GM21737 (cell line): ENCODE measurements at regions not wholly inside any gene's neighbourhood (a gene's known extent, or its start where the extent isn't known, plus 50 kb on each side); places are given as distances from the start of the nearest gene placed in this dataset.
A peak's percentile ranks its signal among the peaks of the same experiment; 100 is the strongest.
"Not testable (repeated sequence)": the region's sequence is repeated elsewhere in the genome, so short reads cannot be mapped to it uniquely, and the experiment has no call there.

Source experiments
- ATAC-seq: cut with Tn5 transposase; IDR thresholded peaks from one replicate; pipeline ENCODE4 v1.9.1; 2021; ENCODE audit warnings: mild to moderate bottlenecking, moderate library complexity; ENCODE audit not compliant: unreplicated experiment

DNA sequence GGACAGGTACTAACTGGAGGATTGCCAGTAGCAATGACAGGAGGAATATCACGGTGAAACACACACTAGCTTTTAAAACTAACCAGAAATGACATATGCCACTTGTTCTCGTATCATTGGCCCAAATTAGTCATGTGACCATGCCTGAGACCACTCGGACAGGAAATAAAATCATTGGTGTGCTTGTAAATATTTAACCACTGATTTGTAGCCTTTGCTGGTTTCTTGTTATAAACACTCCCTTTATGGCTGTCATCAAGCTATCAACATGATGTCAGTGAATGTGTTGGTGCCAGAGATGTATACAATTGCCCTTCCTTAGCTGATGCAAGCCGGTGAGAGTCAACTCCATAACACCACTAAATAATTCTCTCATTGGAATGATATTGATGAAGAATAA lies 123.7 kb upstream of the ANKH start:
- no peak for ATAC-seq

DNA sequence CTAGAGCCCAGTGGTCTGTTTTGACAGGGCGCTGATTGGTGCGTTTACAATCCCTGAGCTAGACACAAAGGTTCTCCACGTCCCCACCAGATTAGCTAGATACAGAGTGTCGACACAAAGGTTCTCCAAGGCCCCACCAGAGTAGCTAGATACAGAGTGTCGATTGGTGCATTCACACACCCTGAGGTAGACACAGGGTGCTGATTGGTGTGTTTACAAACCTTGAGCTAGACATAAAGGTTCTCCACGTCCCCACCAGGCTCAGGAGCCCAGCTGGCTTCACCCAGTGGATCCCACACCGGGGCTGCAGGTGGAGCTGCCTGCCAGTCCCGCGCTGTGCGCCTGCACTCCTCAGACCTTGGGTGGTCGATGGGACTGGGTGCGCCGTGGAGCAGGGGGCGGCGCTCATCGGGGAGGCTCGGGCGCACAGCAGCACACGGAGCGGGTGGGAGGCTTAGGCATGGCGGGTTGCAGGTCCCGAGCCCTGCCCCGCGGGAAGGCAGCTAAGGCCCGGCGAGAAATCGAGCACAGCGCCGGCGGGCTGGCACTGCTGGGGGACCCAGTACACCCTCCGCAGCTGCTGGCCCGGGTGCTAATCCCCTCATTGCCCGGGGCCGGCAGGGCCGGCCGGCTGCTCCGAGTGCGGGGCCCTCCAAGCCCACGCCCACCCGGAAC lies 122.0 kb upstream of the ANKH start:
- ATAC-seq = not testable (repeated sequence)

DNA sequence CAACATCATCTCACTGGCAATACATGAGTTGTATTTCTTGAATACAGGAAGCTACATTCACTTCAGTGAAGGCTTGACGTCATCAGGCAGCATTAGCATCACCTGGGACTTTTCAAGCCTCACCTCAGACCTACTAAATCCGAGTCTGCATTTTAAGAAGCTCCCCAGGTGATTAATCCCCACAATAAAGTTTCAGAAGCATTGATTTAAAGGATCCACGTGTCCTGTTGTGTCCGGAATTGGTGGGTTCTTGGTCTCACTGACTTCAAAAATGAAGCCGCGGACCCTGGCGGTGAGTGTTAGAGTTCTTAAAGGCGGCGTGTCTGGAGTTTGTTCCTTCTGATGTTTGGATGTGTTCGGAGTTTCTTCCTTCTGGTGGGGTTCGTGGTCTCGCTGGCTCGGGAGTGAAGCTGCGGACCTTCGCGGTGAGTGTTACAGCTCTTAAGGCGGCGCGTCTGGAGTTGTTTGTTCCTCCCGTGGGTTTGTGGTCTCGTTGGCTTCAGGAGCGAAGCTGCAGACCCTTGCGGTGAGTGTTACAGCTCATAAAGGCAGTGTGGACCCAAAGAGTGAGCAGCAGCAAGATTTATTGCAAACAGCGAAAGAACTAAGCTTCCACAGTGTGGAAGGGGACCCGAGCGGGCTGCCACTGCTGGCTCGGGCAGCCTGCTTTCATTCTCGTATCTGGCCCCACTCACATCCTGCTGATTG lies 121.3 kb upstream of the ANKH start:
- peak; percentile 68 for ATAC-seq

DNA sequence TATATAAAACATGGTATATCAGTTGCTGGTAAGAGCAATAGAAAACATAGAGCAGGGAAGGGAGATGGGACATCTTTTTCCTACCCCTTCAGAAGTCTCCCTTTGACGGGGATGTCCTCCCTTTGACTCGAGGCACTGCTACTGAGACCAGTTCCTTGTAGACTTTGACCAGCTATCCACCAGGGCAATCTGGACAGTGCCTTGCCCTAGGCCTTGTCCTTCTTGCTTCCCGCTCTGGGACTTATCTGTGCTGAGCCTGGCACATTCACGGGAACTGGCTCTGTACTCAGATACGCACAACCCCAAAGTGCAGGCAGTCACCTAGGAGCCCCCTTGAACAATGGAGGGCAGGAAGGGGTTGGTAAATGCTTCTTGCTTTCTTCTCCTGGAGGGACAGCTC lies 116.6 kb upstream of the ANKH start:
- no peak for ATAC-seq

DNA sequence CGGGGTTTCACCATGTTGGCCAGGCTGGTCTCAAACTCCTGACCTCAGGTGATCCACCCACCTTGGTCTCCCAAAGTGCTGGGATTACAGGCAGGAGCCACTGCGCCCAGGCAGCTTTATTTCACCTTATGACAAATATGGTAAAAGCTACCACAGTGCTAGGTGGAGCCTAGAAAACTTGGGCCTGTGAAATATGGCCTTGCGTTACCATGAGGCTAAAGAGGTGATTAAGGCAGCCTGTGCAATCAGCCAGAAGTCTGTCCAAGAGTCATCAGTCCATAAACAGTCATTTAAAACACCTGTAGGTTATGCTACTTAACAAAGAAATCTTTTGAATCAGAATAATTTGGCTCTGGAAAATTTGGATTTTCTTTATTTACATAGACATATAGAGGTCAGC lies 114.8 kb upstream of the ANKH start:
- no peak for ATAC-seq

DNA sequence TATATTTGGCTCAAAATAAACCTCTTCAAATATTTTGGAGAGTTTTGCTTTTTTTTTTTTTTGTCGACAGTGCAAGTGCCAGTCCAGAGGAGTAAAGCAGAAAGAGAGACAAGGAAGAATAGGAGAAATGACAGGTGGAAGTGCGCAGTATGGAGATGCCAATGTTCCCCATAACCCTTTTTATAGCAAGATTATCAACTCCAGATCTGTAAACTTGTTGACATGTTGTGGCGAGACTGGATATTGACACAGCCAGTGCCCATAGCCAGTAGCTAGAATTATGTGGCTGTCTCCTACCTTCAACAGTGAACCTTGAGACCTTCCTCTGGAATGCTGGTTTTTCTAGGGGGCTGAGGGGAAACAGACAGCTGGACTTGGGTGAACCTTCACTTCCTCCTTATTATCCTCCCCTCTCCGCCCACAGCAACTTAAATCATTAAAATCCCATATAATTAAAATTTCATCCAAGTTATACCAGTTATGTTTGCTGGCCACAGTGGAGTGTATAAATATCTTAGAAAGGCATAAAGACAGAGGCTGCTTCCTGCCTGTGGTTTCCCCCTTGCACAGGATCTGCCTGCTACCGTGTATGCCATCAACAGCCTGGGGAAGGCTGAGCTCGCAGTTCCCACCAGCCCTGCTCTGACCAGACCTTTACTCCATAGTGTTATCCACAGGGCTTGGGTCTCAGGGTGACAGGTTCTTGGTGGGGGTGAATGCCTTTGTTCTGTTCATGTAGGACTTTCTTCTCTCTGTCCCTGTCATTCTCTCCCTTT lies 112.3 kb upstream of the ANKH start:
- no peak for ATAC-seq

DNA sequence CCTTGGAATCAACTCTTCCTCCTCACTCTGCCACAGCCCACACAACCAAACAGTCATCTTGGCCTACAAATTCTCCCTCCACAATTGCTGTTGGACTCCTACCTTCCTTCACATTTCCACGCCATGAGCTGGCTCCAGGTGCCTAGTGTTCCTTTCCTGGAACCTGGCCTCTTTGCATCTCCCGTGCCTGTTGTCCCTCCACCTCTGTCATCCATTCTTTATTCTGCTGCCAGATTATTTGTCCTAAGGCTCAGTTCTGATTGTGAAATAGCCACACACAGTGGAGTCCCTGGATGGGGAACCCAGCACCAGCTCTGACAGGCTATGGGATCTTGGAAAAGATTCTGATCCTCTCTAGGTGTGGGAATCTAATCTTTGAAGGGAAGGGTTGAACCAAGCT lies 109.1 kb upstream of the ANKH start:
- ATAC-seq = no peak

DNA sequence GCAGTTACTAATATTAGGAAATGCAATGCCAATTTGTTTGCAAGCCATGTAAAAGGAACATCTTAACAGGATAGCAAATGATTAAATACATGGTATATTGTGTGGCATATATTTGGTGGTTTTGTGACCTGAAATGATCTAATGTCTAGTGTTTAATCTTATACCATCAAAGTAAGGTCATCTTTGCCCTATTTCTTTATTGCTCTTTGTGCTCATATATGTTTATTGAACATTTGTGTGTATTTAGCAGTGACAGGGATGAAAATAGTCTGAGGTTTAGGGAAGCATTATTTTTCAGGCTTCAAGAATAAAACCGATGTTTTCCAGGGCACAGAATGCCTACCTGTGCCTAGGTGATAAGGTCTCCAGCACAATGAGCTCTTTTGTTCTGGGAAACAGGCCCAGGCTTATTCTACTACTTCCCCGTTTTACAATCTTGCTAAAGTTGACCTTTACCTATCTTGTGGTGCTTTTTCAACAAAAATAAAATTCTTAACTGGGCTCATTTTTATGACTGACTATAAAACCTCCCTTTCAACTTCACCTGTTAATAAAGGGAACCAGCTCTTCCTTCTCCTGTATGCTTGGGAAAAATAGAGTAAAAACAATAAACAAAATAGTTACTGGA lies 105.6 kb upstream of the ANKH start:
- no peak for ATAC-seq

DNA sequence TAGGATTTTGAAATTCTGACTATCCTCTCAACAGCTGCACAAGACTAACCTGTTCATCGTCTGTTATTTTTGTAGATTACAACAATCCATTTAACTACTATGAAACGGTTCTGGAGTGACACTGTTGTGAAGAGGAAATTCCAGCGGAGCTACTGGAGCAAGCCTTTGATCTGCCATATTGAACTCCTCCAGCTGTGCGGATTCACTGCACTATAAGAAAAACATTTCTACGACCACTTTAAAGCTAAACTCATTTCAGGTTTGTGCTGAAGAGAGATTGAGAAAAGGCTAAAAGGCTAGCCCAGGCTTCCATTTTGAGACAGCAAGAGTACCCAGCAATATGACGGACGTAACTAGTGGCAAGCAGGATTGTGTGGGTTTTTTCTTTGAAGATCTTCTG lies 104.9 kb upstream of the ANKH start:
- no peak for ATAC-seq

DNA sequence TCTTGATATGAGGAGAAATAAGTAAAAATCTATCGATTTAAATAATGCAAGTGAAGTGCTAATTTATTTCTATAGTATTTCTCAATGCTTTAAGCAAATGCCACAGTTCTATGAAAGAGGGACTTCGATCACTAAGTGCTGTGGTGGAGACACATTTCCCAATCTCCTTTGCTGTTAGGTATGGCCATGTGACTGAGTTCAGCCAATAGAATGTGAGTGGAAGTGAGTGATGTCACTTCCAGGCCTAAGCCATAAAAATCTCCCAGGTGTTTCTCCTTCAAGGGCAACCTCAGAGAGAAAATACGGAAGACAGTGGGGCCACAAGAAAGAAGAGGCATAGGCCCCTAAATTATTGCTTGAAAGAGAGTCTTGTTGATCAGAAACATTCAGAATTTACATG lies 100.3 kb upstream of the ANKH start:
- ATAC-seq = no peak

DNA sequence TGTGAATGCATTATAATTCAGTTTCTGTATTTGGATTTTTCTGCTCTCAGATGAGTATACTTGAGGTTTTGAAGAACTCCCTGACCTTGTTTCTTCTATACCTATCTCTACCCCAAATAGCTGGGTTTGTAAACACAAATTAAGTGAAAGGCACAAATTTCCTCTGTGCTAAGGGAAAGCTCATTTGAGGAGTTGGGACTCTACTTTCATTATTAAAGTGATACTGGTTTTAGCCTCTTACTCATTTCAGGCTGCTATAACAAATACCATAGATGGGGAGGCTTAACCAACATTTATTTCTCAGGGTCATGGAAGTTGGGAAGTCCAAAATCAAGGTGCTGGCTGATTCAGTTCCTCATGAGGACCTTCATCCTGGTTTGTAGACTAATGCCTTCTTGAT lies 97.2 kb upstream of the ANKH start:
- ATAC-seq = no peak

DNA sequence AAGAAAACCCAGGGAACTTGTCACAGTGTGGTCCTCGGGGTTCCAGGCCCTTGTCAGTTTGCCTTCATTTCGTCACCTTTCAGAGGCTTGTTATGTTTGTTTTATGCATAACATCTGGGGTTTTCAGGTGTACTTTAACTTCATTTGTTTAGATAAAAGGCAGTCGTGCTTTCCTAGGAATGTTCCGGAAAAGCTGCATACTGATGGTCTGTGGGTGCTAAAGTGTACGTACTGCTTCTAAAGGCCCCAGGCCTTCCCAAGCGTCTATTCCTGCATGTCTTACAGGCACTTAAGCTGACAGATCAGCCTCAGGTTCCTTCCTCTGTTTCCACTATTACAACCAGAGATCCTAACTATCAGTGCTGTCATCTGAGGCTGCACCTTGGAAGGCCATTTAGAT lies 95.6 kb upstream of the ANKH start:
- no peak for ATAC-seq

DNA sequence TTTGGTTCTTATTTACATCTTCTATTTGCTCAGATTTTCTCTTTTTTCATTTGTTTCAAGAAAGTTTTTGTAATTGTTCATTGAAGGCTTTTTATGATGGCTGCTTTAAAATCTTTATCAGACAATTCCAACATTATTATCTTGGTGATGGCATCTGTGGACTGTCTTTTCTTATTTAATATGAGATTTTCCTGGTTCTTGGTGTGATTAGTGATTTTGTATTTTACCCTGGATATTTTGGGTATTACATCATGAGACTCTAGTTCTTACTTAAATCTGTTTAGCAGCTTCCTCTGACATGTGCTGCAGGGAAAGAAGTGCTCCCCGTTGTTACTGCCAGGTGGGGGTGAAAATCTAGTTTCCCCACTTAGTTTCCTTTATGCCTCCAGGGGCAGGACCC lies 94.2 kb upstream of the ANKH start:
- ATAC-seq = no peak

DNA sequence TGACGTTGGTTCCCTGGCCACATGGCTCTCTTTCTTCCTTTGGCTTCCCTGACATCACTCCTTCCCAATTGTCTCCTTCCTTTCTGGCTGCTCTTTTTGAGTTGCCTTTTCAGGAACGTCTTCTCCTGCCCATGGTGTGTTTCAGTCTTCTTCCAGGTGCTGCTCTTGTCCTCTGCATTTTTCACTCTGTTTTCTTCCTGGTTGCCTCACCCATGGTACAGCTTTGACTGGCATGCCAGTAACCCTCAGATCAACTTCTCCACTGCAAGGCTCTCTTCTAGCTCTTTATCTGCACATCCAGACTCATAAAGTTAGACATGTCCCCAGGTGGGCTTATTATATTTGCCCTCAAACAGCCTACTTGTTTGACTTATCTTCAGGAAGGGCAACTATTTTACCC lies 91.0 kb upstream of the ANKH start:
- no peak for ATAC-seq

DNA sequence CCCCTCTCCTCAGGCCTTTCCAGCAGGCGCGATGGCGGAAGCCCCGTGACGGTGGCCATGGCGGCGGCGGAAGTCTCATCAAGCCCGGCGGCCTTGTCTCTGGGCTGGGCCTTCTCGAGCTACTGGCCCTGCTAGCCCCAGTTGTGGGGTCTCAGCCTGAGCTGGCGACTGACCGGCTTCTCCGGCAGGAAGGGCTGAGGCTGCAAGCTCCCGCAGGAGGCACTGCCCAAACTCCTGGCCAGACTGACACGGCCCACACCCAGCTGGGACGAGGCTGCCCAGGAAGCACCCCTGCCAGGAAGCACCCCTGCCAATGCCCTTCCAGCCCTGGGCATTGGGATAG lies 88.5 kb upstream of the ANKH start:
- ATAC-seq = no peak

DNA sequence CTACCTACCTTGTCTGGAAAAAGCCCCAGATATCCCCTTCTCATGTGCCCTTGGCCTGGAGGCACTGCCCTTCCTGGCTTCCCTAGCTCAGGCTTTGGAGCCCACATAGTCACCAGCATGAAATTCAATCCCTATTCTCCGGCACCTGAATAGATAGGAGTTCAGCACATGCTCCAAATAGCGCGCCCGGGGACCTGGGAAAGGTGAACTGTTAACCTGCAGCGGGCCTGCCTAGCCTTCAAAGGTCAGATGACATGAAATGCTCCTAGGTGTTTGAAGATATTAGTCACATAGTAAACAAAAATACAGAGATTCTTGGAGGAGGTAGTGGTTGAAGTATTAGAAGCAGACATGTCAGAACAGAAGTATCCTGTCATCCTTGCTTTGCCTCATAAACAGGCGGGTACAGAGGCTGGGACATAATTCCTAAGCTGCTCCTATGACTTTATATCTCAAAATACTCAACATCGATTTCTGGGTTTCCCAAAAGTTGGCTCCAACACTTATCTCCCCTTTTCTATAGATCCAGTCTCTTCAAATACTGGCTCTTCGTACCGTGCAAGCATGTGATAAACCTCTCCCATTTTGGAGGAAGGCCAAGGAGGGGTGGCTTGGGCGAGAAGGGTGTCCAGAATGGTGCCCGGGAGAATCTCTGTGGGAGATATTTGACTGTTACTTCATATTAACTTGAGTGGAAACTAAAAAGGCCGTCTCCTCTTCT lies 88.0 kb upstream of the ANKH start:
- no peak for ATAC-seq

DNA sequence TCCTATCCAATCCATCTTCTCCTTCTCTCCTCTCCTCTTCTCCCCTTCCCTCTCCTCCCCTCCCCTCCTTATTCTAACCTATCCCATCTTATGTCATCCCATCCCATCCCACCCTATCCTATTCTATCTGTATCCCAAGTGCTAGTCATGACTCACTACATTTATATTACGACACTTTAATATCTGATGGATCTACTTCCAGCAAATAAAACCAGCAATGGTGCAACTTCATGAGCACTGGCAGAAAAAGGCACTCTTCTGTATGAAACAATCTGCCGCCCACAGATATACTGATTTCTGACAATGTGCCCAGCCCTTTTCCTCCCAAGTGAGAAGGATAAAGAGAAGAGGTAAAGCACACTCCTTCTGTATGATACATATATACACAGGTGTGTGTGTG lies 86.6 kb upstream of the ANKH start:
- ATAC-seq = no peak

DNA sequence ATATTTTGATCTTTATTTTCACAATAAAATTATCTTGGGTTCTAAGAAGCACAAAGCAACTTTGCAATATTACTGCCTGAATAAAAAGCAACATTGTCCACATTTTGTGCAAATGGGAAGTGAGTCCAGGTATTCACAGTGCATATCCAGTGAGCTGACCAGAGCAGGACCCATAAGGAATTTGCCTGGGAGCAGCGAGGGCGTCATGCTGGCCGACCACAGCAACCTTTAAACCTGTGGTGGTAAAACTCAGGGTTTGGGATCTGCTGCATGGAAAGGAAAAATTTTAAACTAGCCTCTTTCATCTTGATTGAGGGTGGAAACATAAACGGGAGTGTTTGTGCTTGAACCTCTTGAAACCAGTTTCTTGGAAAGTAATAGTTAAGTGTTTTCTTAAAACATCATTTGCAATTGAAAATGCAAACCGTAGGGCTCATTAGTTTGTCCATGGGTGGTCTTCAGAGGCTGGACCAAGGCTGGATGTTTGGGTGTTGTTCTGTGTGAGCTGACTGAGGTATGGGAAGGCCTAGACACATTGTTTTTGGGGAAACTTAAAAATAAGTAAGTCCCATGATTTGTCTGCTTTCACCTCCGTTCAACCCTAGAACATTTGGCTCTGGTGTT lies 85.0 kb upstream of the ANKH start:
- no peak for ATAC-seq

DNA sequence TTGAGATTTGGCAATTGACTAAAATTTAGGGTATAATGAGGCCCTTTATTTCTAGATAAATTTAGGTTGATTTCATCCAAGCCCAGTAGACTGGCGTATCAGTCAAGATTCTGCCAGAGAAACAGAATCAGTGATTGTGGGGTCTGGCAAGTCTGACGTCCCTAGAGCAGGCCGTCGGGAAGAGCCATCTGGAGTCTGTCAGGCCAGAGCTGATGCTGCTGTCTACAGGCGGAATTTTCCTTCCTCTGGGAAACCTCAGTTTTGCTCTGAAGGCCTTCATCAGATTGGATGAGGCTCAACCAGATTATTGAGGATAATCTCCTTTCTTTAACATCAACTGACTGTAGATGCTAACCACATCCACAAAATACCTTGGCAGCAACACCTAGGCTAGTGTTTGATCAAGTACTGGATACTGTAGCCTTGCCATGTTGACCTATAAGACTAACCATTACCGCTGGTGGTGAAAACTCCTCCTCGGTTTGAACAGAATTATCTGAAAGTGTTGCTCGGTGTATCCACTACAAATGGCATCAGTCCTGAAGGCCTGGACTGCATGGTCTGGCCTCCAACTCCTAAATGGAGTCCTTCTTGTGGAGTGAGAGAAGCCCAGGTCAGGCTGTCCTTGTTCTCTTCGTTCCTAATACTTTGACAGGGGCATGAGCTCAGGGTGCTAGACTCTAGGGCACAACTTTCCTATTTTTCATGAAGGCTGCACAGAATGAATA lies 83.2 kb upstream of the ANKH start:
- ATAC-seq = no peak

DNA sequence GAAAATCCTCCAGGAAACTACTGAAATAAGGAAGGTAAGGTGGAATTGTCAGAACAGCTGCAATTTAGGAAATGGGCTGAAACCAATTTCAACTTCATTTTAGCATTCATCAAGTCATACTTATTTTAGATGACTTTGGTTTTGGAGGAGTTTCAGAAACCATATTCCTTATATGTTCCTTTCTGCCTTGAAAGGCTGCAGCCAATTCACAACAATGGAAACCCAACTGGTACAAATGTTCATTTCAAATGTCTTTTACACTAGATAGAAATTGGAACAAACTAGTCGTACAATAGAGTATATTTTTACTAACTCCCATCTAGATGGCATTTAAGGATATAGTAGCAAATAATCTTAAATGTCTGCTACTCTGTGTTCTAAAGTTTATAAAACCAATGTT lies 82.6 kb upstream of the ANKH start:
- no peak for ATAC-seq
